ENCODE measurements at regions not wholly inside any gene's neighbourhood (a gene's known extent, or its start where the extent isn't known, plus 50 kb on each side); places are given as distances from the start of the nearest gene placed in this dataset.

- TF ChIP-seq CTCF (IDR thresholded peaks at IDR 0.05 in 4 of 5, conservative IDR thresholded peaks at IDR 0.05 in 1 of 5): no peak
- TF ChIP-seq POLR2A (IDR thresholded peaks at IDR 0.05): no peak
Observed at GRCh38 chr4:13246107-13246506, 238.0 kb downstream of the RAB28 start.
